ENCODE measurements at regions not wholly inside any gene's neighbourhood (a gene's known extent, or its start where the extent isn't known, plus 50 kb on each side); places are given as distances from the start of the nearest gene placed in this dataset.
"Not testable (repeated sequence)": the region's sequence is repeated elsewhere in the genome, so short reads cannot be mapped to it uniquely, and the experiment has no call there.

DNA sequence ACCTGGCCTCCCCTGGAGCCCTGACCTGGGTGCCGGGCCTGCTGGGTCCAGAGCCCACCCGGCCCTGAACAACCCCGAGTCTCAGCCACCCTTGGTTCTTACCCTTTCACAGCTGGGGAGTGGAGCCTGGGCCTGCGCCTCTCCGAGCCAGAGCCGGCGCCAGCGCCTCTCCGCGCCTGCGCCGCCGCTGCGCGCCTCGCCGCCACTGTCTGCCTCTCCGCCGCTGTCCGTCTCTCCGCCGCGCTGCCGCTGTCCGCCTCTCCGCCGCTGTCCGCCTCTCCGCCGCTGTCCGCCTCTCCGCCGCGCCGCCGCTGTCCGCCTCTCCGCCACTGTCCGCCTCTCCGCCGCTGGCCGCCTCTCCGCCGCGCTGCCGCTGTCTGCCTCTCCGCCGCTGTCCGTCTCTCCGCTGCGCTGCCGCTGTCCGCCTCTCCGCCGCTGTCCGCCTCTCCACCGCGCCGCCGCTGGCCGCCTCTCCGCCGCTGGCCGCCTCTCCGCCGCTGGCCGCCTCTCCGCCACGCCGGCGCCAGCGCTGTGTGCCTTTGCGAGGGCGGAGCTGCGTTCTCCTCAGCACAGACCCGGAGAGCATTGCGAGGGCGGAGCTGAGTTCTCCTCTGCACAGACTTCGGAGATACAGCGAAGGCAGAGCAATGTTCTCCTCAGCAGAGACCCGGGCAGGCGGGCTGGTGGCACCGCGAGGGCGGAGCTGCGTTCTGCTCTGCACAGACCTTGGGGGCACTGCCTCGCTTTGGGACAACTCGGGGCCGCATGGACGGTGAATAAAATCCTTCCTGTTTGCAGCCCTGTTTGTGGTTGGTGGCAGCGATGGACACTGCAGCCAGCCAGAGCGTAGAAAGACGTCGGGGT, 1553.7 kb downstream of the RPIA start:
- H3K27ac ChIP-seq; H3K4me3 ChIP-seq (IDR thresholded peaks at IDR 0.05; ENCODE audit: insufficient read depth, low read depth, low read length): not testable (repeated sequence)

GRCh38 chr2:90248400-90248799, 1556.9 kb downstream of the RPIA start:
- H3K27ac ChIP-seq; H3K79me2 ChIP-seq (ENCODE audit: insufficient read depth, low read depth); H3K9ac ChIP-seq; H3K36me3 ChIP-seq (ENCODE audit: insufficient read depth); H2AFZ ChIP-seq (ENCODE audit: low read depth); H4K20me1 ChIP-seq (ENCODE audit: insufficient read depth); H3K4me2 ChIP-seq; H3K4me3 ChIP-seq (IDR thresholded peaks at IDR 0.05; ENCODE audit: insufficient read depth, low read depth, low read length); H3K4me1 ChIP-seq (ENCODE audit: low read depth, poor library complexity, severe bottlenecking); H3K27me3 ChIP-seq (ENCODE audit: insufficient read depth, low read depth): not testable (repeated sequence)

More for the DNA sequence above, 1553.7 kb downstream of the RPIA start:
- not testable (repeated sequence) for H3K4me2 ChIP-seq; H3K36me3 ChIP-seq (ENCODE audit: insufficient read depth); H4K20me1 ChIP-seq (ENCODE audit: insufficient read depth); H3K4me1 ChIP-seq (ENCODE audit: low read depth, poor library complexity, severe bottlenecking); H3K79me2 ChIP-seq (ENCODE audit: insufficient read depth, low read depth); H3K27me3 ChIP-seq (ENCODE audit: insufficient read depth, low read depth); H3K9ac ChIP-seq; H2AFZ ChIP-seq (ENCODE audit: low read depth)

- not testable (repeated sequence) for H3K9ac ChIP-seq; H3K27ac ChIP-seq; H3K4me3 ChIP-seq (IDR thresholded peaks at IDR 0.05; ENCODE audit: insufficient read depth, low read depth, low read length); H3K36me3 ChIP-seq (ENCODE audit: insufficient read depth); H3K79me2 ChIP-seq (ENCODE audit: insufficient read depth, low read depth); H3K4me2 ChIP-seq; H3K4me1 ChIP-seq (ENCODE audit: low read depth, poor library complexity, severe bottlenecking); H3K27me3 ChIP-seq (ENCODE audit: insufficient read depth, low read depth); H2AFZ ChIP-seq (ENCODE audit: low read depth); H4K20me1 ChIP-seq (ENCODE audit: insufficient read depth)
These were observed 1558.9 kb downstream of the RPIA start for GRCh38 chr2:90250350-90250749.

GRCh38 chr2:90251576-90251975, 1560.1 kb downstream of the RPIA start:
- H3K27ac ChIP-seq; H3K27me3 ChIP-seq (ENCODE audit: insufficient read depth, low read depth); H4K20me1 ChIP-seq (ENCODE audit: insufficient read depth); H3K9ac ChIP-seq; H3K36me3 ChIP-seq (ENCODE audit: insufficient read depth); H3K4me1 ChIP-seq (ENCODE audit: low read depth, poor library complexity, severe bottlenecking); H3K4me3 ChIP-seq (IDR thresholded peaks at IDR 0.05; ENCODE audit: insufficient read depth, low read depth, low read length); H3K4me2 ChIP-seq; H2AFZ ChIP-seq (ENCODE audit: low read depth); H3K79me2 ChIP-seq (ENCODE audit: insufficient read depth, low read depth): not testable (repeated sequence)

GRCh38 chr2:90253306-90253705, 1561.8 kb downstream of the RPIA start:
- H3K36me3 ChIP-seq (ENCODE audit: insufficient read depth); H3K4me1 ChIP-seq (ENCODE audit: low read depth, poor library complexity, severe bottlenecking); H2AFZ ChIP-seq (ENCODE audit: low read depth); H3K9ac ChIP-seq; H4K20me1 ChIP-seq (ENCODE audit: insufficient read depth); H3K4me2 ChIP-seq; H3K27ac ChIP-seq; H3K79me2 ChIP-seq (ENCODE audit: insufficient read depth, low read depth); H3K4me3 ChIP-seq (IDR thresholded peaks at IDR 0.05; ENCODE audit: insufficient read depth, low read depth, low read length); H3K27me3 ChIP-seq (ENCODE audit: insufficient read depth, low read depth): not testable (repeated sequence)

GRCh38 chr2:90266888-90267287, 1575.4 kb downstream of the RPIA start:
- H4K20me1 ChIP-seq (ENCODE audit: insufficient read depth); H2AFZ ChIP-seq (ENCODE audit: low read depth); H3K27ac ChIP-seq; H3K27me3 ChIP-seq (ENCODE audit: insufficient read depth, low read depth); H3K4me2 ChIP-seq; H3K79me2 ChIP-seq (ENCODE audit: insufficient read depth, low read depth); H3K4me1 ChIP-seq (ENCODE audit: low read depth, poor library complexity, severe bottlenecking); H3K9ac ChIP-seq; H3K4me3 ChIP-seq (IDR thresholded peaks at IDR 0.05; ENCODE audit: insufficient read depth, low read depth, low read length); H3K36me3 ChIP-seq (ENCODE audit: insufficient read depth): not testable (repeated sequence)

DNA sequence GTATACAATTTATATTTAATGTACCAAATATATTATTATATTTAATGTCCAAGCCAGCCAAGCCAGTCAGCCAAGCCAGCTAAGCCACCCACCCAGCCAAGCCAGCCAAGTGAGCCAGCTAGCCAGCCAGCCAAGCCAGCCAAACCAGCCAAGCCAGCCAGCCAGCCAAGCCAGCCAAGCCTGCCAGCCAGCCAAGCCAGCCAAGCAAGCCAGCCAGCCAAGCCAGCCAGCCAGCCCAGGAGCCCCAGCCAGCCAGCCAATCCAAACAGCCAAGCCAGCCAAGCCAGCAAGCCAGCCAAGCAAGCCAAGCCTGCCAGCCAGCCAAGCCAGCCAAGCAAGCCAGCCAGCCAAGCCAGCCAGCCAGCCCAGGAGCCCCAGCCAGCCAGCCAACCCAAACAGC, 1596.3 kb downstream of the RPIA start:
- H3K4me3 ChIP-seq (IDR thresholded peaks at IDR 0.05; ENCODE audit: insufficient read depth, low read depth, low read length); H3K79me2 ChIP-seq (ENCODE audit: insufficient read depth, low read depth); H4K20me1 ChIP-seq (ENCODE audit: insufficient read depth); H3K27me3 ChIP-seq (ENCODE audit: insufficient read depth, low read depth); H3K36me3 ChIP-seq (ENCODE audit: insufficient read depth); H3K9ac ChIP-seq; H3K27ac ChIP-seq; H3K4me2 ChIP-seq; H2AFZ ChIP-seq (ENCODE audit: low read depth); H3K4me1 ChIP-seq (ENCODE audit: low read depth, poor library complexity, severe bottlenecking): not testable (repeated sequence)

- not testable (repeated sequence) for H3K4me3 ChIP-seq (IDR thresholded peaks at IDR 0.05; ENCODE audit: insufficient read depth, low read depth, low read length); H4K20me1 ChIP-seq (ENCODE audit: insufficient read depth); H2AFZ ChIP-seq (ENCODE audit: low read depth); H3K27me3 ChIP-seq (ENCODE audit: insufficient read depth, low read depth); H3K4me2 ChIP-seq; H3K4me1 ChIP-seq (ENCODE audit: low read depth, poor library complexity, severe bottlenecking); H3K27ac ChIP-seq; H3K79me2 ChIP-seq (ENCODE audit: insufficient read depth, low read depth); H3K9ac ChIP-seq; H3K36me3 ChIP-seq (ENCODE audit: insufficient read depth)
These were observed 1596.9 kb downstream of the RPIA start for GRCh38 chr2:90288396-90288795.

DNA sequence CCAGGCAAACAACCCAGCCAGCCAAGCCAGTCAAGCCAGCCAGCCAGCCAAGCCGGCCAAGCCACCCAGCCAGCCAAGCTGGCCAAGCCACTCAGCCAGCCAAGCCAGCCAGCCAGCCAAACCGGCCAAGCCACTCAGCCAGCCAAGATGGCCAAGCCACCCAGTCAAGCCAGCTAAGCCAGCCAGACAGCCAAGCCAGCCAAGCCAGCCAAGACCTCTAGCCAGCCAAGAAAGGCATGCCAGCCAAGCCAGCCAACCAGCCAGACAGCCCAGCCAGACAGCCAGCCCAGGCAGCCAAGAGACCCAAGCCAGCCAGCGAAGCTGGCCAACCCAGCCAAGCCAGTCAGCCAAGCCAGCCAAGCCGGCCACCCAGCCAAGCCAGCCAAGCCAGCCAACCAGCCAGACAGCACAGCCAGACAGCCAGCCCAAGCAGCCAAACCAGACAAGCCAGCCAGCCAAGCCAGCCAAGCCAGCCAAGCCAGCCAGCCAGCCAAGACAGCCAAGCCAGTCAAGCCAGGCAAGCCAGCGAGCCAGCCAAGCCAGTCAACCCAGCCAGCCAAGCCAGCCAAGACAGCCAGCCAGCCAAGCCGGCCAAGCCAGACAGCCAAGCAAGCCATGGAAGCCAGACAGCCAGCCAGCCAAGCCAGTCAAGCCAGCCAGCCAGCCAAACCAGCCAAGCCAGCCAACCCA, 1598.0 kb downstream of the RPIA start:
- not testable (repeated sequence) for H3K27me3 ChIP-seq (ENCODE audit: insufficient read depth, low read depth); H3K9ac ChIP-seq; H3K4me3 ChIP-seq (IDR thresholded peaks at IDR 0.05; ENCODE audit: insufficient read depth, low read depth, low read length); H2AFZ ChIP-seq (ENCODE audit: low read depth); H3K27ac ChIP-seq; H4K20me1 ChIP-seq (ENCODE audit: insufficient read depth); H3K79me2 ChIP-seq (ENCODE audit: insufficient read depth, low read depth); H3K36me3 ChIP-seq (ENCODE audit: insufficient read depth); H3K4me2 ChIP-seq; H3K4me1 ChIP-seq (ENCODE audit: low read depth, poor library complexity, severe bottlenecking)

GRCh38 chr2:90290701-90291100, 1599.2 kb downstream of the RPIA start:
- not testable (repeated sequence) for H3K27me3 ChIP-seq (ENCODE audit: insufficient read depth, low read depth); H4K20me1 ChIP-seq (ENCODE audit: insufficient read depth); H3K9ac ChIP-seq; H3K36me3 ChIP-seq (ENCODE audit: insufficient read depth); H3K4me2 ChIP-seq; H2AFZ ChIP-seq (ENCODE audit: low read depth); H3K4me3 ChIP-seq (IDR thresholded peaks at IDR 0.05; ENCODE audit: insufficient read depth, low read depth, low read length); H3K79me2 ChIP-seq (ENCODE audit: insufficient read depth, low read depth); H3K27ac ChIP-seq; H3K4me1 ChIP-seq (ENCODE audit: low read depth, poor library complexity, severe bottlenecking)
